IMR-90 (cell line): ENCODE measurements at regions not wholly inside any gene's neighbourhood (a gene's known extent, or its start where the extent isn't known, plus 50 kb on each side); places are given as distances from the start of the nearest gene placed in this dataset.

Experiments
- ATAC-seq: fragments of 200-7000 bp; cut with Tn5 transposase; 2 replicates; pipeline ENCODE4 v1.9.1; 2020; ENCODE audit warnings: low read depth, mild to moderate bottlenecking, moderate library complexity
- BruUV-seq: library from RNA; stranded (reverse); fragments of 400-500 nt; replicated peaks from 2 replicates; lab custom pipeline; 2021; lab: Mats Ljungman, UMichigan
- CTCF ChIA-PET: fragments of 300-600 bp; formaldehyde crosslinking; extraction: SDS; loops from one replicate; lab custom pipeline; 2021; ENCODE audit warnings: antibody characterized with exemption; lab: Yijun Ruan, JAX
- POLR2A ChIA-PET: fragments of 300-600 bp; sonication (Branson Sonifier 250); formaldehyde crosslinking; loops from one replicate; lab custom pipeline; 2022; ENCODE audit warnings: antibody characterized with exemption; ENCODE audit not compliant: unreplicated experiment; lab: Charles Lee
- DNase-seq: peaks from one replicate; pipeline ENCODE4 v3.0.0; 2013
- H2AFZ ChIP-seq: replicated peaks from 2 replicates; pipeline ENCODE3; 2013; ENCODE audit warnings: low read length, mild to moderate bottlenecking; ENCODE audit not compliant: poor library complexity
- H2AK5ac ChIP-seq: 2 replicates; pipeline ENCODE4 v1.6.1; 2013; ENCODE audit warnings: low read depth, low read length, inconsistent platforms
- H2AK9ac ChIP-seq: replicated peaks from 2 replicates; pipeline ENCODE3; 2013; ENCODE audit warnings: mild to moderate bottlenecking, low read depth, low read length, moderate library complexity; ENCODE audit not compliant: poor library complexity
- H2BK120ac ChIP-seq: 2 replicates; pipeline ENCODE4 v1.6.1; 2013; ENCODE audit warnings: low read depth, low read length, inconsistent platforms
- H2BK15ac ChIP-seq: 3 replicates; pipeline ENCODE4 v1.6.1; 2013; ENCODE audit warnings: low read depth, low read length, inconsistent platforms
- H2BK20ac ChIP-seq: 2 replicates; pipeline ENCODE4 v1.6.1; 2013; ENCODE audit warnings: low read depth, mild to moderate bottlenecking, inconsistent platforms, low read length, moderate library complexity
- H2BK5ac ChIP-seq: 2 replicates; pipeline ENCODE4 v1.6.1; 2013; ENCODE audit warnings: mild to moderate bottlenecking, low read depth, low read length, inconsistent platforms; ENCODE audit not compliant: poor library complexity, severe bottlenecking
- H3K14ac ChIP-seq: replicated peaks from 2 replicates; pipeline ENCODE4 v1.6.1; 2013; ENCODE audit warnings: low read depth, low read length, inconsistent platforms
- H3K18ac ChIP-seq: 2 replicates; pipeline ENCODE4 v1.6.1; 2013; ENCODE audit warnings: low read depth, low read length, control low read depth
- H3K23ac ChIP-seq: 2 replicates; pipeline ENCODE4 v1.6.1; 2013; ENCODE audit warnings: low read depth, low read length, inconsistent platforms
- H3K27ac ChIP-seq: 2 replicates; pipeline ENCODE4 v1.5.1; 2013; ENCODE audit warnings: mild to moderate bottlenecking, control low read depth, low read length; ENCODE audit not compliant: insufficient read depth
- H3K27me3 ChIP-seq: 2 replicates; pipeline ENCODE4 v1.6.1; 2013; ENCODE audit warnings: low read length; ENCODE audit not compliant: control insufficient read depth, insufficient read depth
- H3K36me3 ChIP-seq: 2 replicates; pipeline ENCODE4 v1.6.1; 2013; ENCODE audit warnings: low read length, mixed read lengths; ENCODE audit not compliant: control insufficient read depth, insufficient read depth
- H3K4ac ChIP-seq: 2 replicates; pipeline ENCODE4 v1.6.1; 2013; ENCODE audit warnings: low read depth, low read length, inconsistent platforms
- H3K4me1 ChIP-seq: 2 replicates; pipeline ENCODE4 v1.6.1; 2013; ENCODE audit warnings: low read length, mixed read lengths; ENCODE audit not compliant: control insufficient read depth, insufficient read depth
- H3K4me2 ChIP-seq: 2 replicates; pipeline ENCODE4 v1.6.1; 2013; ENCODE audit warnings: low read depth, mild to moderate bottlenecking, control low read depth, low read length, moderate library complexity
- H3K4me3 ChIP-seq: 2 replicates; pipeline ENCODE4 v1.5.1; 2013; ENCODE audit warnings: low read depth, mild to moderate bottlenecking, control low read depth, low read length, moderate library complexity; ENCODE audit not compliant: insufficient read depth
- H3K56ac ChIP-seq: 2 replicates; pipeline ENCODE4 v1.6.1; 2013; ENCODE audit warnings: low read length, inconsistent platforms; ENCODE audit not compliant: insufficient read depth; ENCODE audit errors: extremely low read depth
- H3K79me1 ChIP-seq, 2 experiments: 2 replicates each; pipeline ENCODE4 v1.6.1; 2013; ENCODE audit warnings: low read length in 2 of 2, inconsistent platforms in 1 of 2, low read depth in 1 of 2
- H3K9ac ChIP-seq: 2 replicates; pipeline ENCODE4 v1.6.1; 2013; ENCODE audit warnings: low read depth, low read length, control low read depth
- H3K9me1 ChIP-seq: 2 replicates; pipeline ENCODE4 v1.6.1; 2013; ENCODE audit warnings: low read length, inconsistent platforms; ENCODE audit not compliant: insufficient read depth
- H3K9me3 ChIP-seq: 2 replicates; pipeline ENCODE4 v1.6.1; 2013; ENCODE audit warnings: low read length; ENCODE audit not compliant: control insufficient read depth, insufficient read depth
- H4K20me1 ChIP-seq: 2 replicates; pipeline ENCODE4 v1.6.1; 2013; ENCODE audit warnings: low read length, inconsistent platforms; ENCODE audit not compliant: insufficient read depth
- H4K5ac ChIP-seq: 2 replicates; pipeline ENCODE4 v1.6.1; 2013; ENCODE audit warnings: mild to moderate bottlenecking, low read depth, low read length, control low read depth
- H4K8ac ChIP-seq, 2 experiments: 2 replicates each; pipeline ENCODE4 v1.6.1; 2013; ENCODE audit warnings: low read depth in 2 of 2, low read length in 2 of 2, control low read depth in 1 of 2, inconsistent platforms in 1 of 2
- H4K91ac ChIP-seq: 2 replicates; pipeline ENCODE4 v1.6.1; 2013; ENCODE audit warnings: low read depth, low read length, inconsistent platforms; ENCODE audit not compliant: insufficient read depth
- BHLHE40 ChIP-seq: fragments of 150-350 bp; IDR thresholded peaks from 2 replicates; pipeline ENCODE4 v1.6.1; 2016; ENCODE audit warnings: mild to moderate bottlenecking, low read depth, low read length
- CTCF ChIP-seq: conservative IDR thresholded peaks from 2 replicates; pipeline ENCODE4 v1.5.1; 2012; ENCODE audit warnings: mild to moderate bottlenecking, low read depth, low read length, improper control_type of control experiment
- ELK1 ChIP-seq: fragments of 150-350 bp; IDR thresholded peaks from 2 replicates; pipeline ENCODE4 v1.6.1; 2016; ENCODE audit warnings: low read depth, mild to moderate bottlenecking, low read length, moderate library complexity, borderline replicate concordance
- RAD21 ChIP-seq: IDR thresholded peaks from 2 replicates; pipeline ENCODE4 v1.6.1; 2012; ENCODE audit warnings: low read length, improper control_type of control experiment
- SMC3 ChIP-seq: fragments of 150-350 bp; IDR thresholded peaks from 2 replicates; pipeline ENCODE4 v1.6.1; 2016; ENCODE audit warnings: low read depth, mild to moderate bottlenecking, antibody characterized with exemption, low read length, moderate library complexity
- WGBS, 2 experiments: methylation state at CpG; one replicate each; pipeline versions ENCODE4 v1.1.5 to v1.1.7; 2013; ENCODE audit warnings: missing lambda C conversion rate in 2 of 2; ENCODE audit not compliant: insufficient read length in 1 of 2; ENCODE audit errors: extremely low coverage in 2 of 2; 5-methylcytosine and 5-hydroxymethylcytosine counted together
- dilution Hi-C: fragments of 300-500 bp; cut with HindIII; formaldehyde crosslinking; loops from one replicate; pipeline ENCODE4 v1.14.3; 2018; ENCODE audit warnings: low sequenced_read_pairs; ENCODE audit not compliant: unreplicated experiment
- in situ Hi-C: fragments of 300-500 bp; cut with MboI; formaldehyde crosslinking; loops from 3 replicates; pipeline ENCODE4 v1.14.3; 2019; ENCODE audit warnings: low sequenced_read_pairs, inconsistent platforms, mixed read lengths
- intact Hi-C: fragments of 100-400 bp; cut with micrococcal nuclease; formaldehyde crosslinking; loops from 2 replicates; pipeline ENCODE4 v1.10.0; 2022

- no peak overlapping the region for H2AK9ac ChIP-seq
- no peak overlapping the region for H3K14ac ChIP-seq
- H3K9me3 ChIP-seq = no peaks in the 10 kb centered on the region
- ATAC-seq (no peak), DNase-seq (peak; percentile 4)
- H3K4me3 ChIP-seq = no peak overlapping the region
- H2AK5ac ChIP-seq = no peak overlapping the region
- in situ Hi-C loops (no loop called here), dilution Hi-C loops (no loop called here), intact Hi-C loops (loop anchor here (1.0 to 2.0 kb wide), 2 partner anchors 342 to 400 kb away; no protein-coding TSS in a partner anchor)
- no peak overlapping the region for H2BK20ac ChIP-seq
- no peak overlapping the region for H3K4me2 ChIP-seq
- H3K56ac ChIP-seq = no peak overlapping the region
- ChIA-PET CTCF (interaction anchor here (0.6 kb wide), 1 partner anchor 442 kb away, joined by 3 read pairs; no protein-coding TSS in a partner anchor), POLR2A (no interaction called here)
- H3K4ac ChIP-seq = no peak overlapping the region
- H3K27ac ChIP-seq = no peak overlapping the region
- H4K8ac ChIP-seq = no peak overlapping the region
- no peaks in the 10 kb centered on the region for H3K4me1 ChIP-seq
- H4K5ac ChIP-seq = no peak overlapping the region
- no peaks in the 10 kb centered on the region for H4K20me1 ChIP-seq
- H3K27me3 ChIP-seq = no peaks in the 10 kb centered on the region
- H2BK5ac ChIP-seq = no peak overlapping the region
- no TSS peak for BruUV-seq
- H3K18ac ChIP-seq = no peak overlapping the region
- no peak overlapping the region for H2AFZ ChIP-seq
- H3K79me1 ChIP-seq = no peaks in the 10 kb centered on the region
- no peak overlapping the region for H2BK120ac ChIP-seq
- whole genome bisulfite sequencing, 2 experiments = no CpG with 5 or more reads among the region's 2 CpGs
- H2BK15ac ChIP-seq = no peak overlapping the region
- TF ChIP-seq RAD21 (peak; percentile 55), ELK1 (no peak), CTCF (peak; percentile 46), BHLHE40 (no peak), SMC3 (peak; percentile 47)
- H4K91ac ChIP-seq = no peak overlapping the region
- no peak overlapping the region for H3K23ac ChIP-seq
- no peak overlapping the region for H3K9ac ChIP-seq
- no peaks in the 10 kb centered on the region for H3K36me3 ChIP-seq
- no peaks in the 10 kb centered on the region for H3K9me1 ChIP-seq
Measured at GRCh38 chr11:92552942-92553341, 328.3 kb downstream of the FAT3 start.
